Osteoblast (primary cell): ENCODE measurements at regions not wholly inside any gene's neighbourhood (a gene's known extent, or its start where the extent isn't known, plus 50 kb on each side); places are given as distances from the start of the nearest gene placed in this dataset.

ENCODE experiments used
- DNase-seq: peaks from one replicate; pipeline ENCODE4 v3.0.0; 2011; ENCODE audit warnings: low spot score, mixed read lengths; ENCODE audit not compliant: insufficient read length; ENCODE audit errors: missing footprints
- H2AFZ ChIP-seq: 2 replicates; pipeline ENCODE4 v1.6.0; 2011; ENCODE audit warnings: mild to moderate bottlenecking, low read length
- H3K27ac ChIP-seq: 2 replicates; pipeline ENCODE4 v1.5.1; 2011; ENCODE audit warnings: mild to moderate bottlenecking, low read depth, low read length, moderate library complexity
- H3K27me3 ChIP-seq: 2 replicates; pipeline ENCODE4 v1.6.0; 2012; ENCODE audit warnings: mild to moderate bottlenecking, control low read depth, inconsistent platforms, low read length, moderate library complexity; ENCODE audit not compliant: insufficient read depth
- H3K36me3 ChIP-seq: 2 replicates; pipeline ENCODE4 v1.5.1; 2011; ENCODE audit warnings: mild to moderate bottlenecking, low read length, control low read depth, moderate library complexity; ENCODE audit not compliant: insufficient read depth
- H3K4me1 ChIP-seq: 2 replicates; pipeline ENCODE4 v1.5.1; 2011; ENCODE audit warnings: mild to moderate bottlenecking, low read length, control low read depth, moderate library complexity; ENCODE audit not compliant: insufficient read depth
- H3K4me2 ChIP-seq: 2 replicates; pipeline ENCODE4 v1.6.0; 2011; ENCODE audit warnings: mild to moderate bottlenecking, low read length; ENCODE audit not compliant: insufficient read depth
- H3K4me3 ChIP-seq: fragments of 200-600 bp; sonication (generic); 3 replicates; pipeline ENCODE4 v1.5.1; 2012; ENCODE audit warnings: mild to moderate bottlenecking, low read length, inconsistent platforms; ENCODE audit not compliant: insufficient read depth
- H3K79me2 ChIP-seq: 2 replicates; pipeline ENCODE4 v1.6.0; 2012; ENCODE audit warnings: mild to moderate bottlenecking, low read length, control low read depth, inconsistent platforms; ENCODE audit not compliant: insufficient read depth
- H3K9me3 ChIP-seq: 2 replicates; pipeline ENCODE4 v1.5.1; 2011; ENCODE audit warnings: low read depth, low read length, control low read depth
- H4K20me1 ChIP-seq: 2 replicates; pipeline ENCODE4 v1.6.0; 2012; ENCODE audit warnings: mild to moderate bottlenecking, low read length, control low read depth; ENCODE audit not compliant: insufficient read depth
- CTCF ChIP-seq: IDR thresholded peaks from 2 replicates; pipeline ENCODE4 v1.5.1; 2011; ENCODE audit warnings: mild to moderate bottlenecking, low read depth, low read length, moderate library complexity; ENCODE audit errors: extremely low read depth

GRCh38 chr2:7191932-7192331, 274.7 kb downstream of the RNF144A start:
- no peak for TF ChIP-seq CTCF
- no peak overlapping the region for H3K27ac ChIP-seq
- no peak overlapping the region for H3K4me2 ChIP-seq

GRCh38 chr2:7193457-7193856, 276.2 kb downstream of the RNF144A start:
- Histone ChIP-seq H3K79me2 (no peaks in the 10 kb centered on the region), H3K9me3 (peaks cover 3% of the 10 kb centered on the region), H3K27ac (no peak overlapping the region), H3K4me2 (no peak overlapping the region), H2AFZ (no peak overlapping the region), H3K4me1 (no peaks in the 10 kb centered on the region), H3K27me3 (no peaks in the 10 kb centered on the region), H3K36me3 (no peaks in the 10 kb centered on the region), H3K4me3 (no peak overlapping the region), H4K20me1 (no peaks in the 10 kb centered on the region)
- no peak for DNase-seq
- TF ChIP-seq CTCF = no peak

More at GRCh38 chr2:7191932-7192331, 274.7 kb downstream of the RNF144A start:
- Histone ChIP-seq H3K79me2 (no peaks in the 10 kb centered on the region), H3K4me3 (no peak overlapping the region), H3K4me1 (no peaks in the 10 kb centered on the region), H4K20me1 (no peaks in the 10 kb centered on the region), H2AFZ (no peak overlapping the region), H3K9me3 (peaks cover 3% of the 10 kb centered on the region), H3K36me3 (no peaks in the 10 kb centered on the region), H3K27me3 (no peaks in the 10 kb centered on the region)
- no peak for DNase-seq

GRCh38 chr2:7194950-7195349, 277.7 kb downstream of the RNF144A start:
- H3K4me1 ChIP-seq = no peaks in the 10 kb centered on the region
- no peaks in the 10 kb centered on the region for H3K27me3 ChIP-seq
- H3K27ac ChIP-seq = no peak overlapping the region
- no peak overlapping the region for H2AFZ ChIP-seq
- no peak for DNase-seq
- H3K36me3 ChIP-seq = no peaks in the 10 kb centered on the region
- no peaks in the 10 kb centered on the region for H3K9me3 ChIP-seq
- H3K4me3 ChIP-seq = no peak overlapping the region
- no peaks in the 10 kb centered on the region for H4K20me1 ChIP-seq
- no peak for TF ChIP-seq CTCF
- H3K79me2 ChIP-seq = no peaks in the 10 kb centered on the region
- H3K4me2 ChIP-seq = no peak overlapping the region

GRCh38 chr2:7196883-7197282, 279.7 kb downstream of the RNF144A start:
- TF ChIP-seq CTCF = no peak
- H3K27ac ChIP-seq = no peak overlapping the region

More at GRCh38 chr2:7196883-7197282, 279.7 kb downstream of the RNF144A start:
- Histone ChIP-seq H3K36me3 (no peaks in the 10 kb centered on the region), H2AFZ (no peak overlapping the region), H3K4me1 (no peaks in the 10 kb centered on the region), H3K9me3 (no peaks in the 10 kb centered on the region), H3K4me3 (no peak overlapping the region), H3K4me2 (no peak overlapping the region), H3K27me3 (no peaks in the 10 kb centered on the region), H3K79me2 (no peaks in the 10 kb centered on the region), H4K20me1 (no peaks in the 10 kb centered on the region)
- DNase-seq = no peak
